HG03175 (cell line): ENCODE measurements at regions not wholly inside any gene's neighbourhood (a gene's known extent, or its start where the extent isn't known, plus 50 kb on each side); places are given as distances from the start of the nearest gene placed in this dataset.

Source experiments
- ATAC-seq: cut with Tn5 transposase; IDR thresholded peaks from one replicate; pipeline ENCODE4 v1.9.1; 2021; ENCODE audit warnings: mild to moderate bottlenecking, moderate library complexity; ENCODE audit not compliant: unreplicated experiment

- ATAC-seq = no peak
Measured at GRCh38 chr2:136251197-136251884, 133.4 kb upstream of the CXCR4 start.

GRCh38 chr2:136250131-136250530 lies 132.2 kb upstream of the CXCR4 start:
- ATAC-seq = no peak

GRCh38 chr2:136248907-136249306 lies 131.0 kb upstream of the CXCR4 start:
- no peak for ATAC-seq

- no peak for ATAC-seq
Measured at GRCh38 chr2:136248242-136248641, 130.3 kb upstream of the CXCR4 start.

GRCh38 chr2:136247204-136247950 lies 129.4 kb upstream of the CXCR4 start:
- no peak for ATAC-seq

- ATAC-seq = peak; percentile 83
Measured at GRCh38 chr2:136246086-136246669, 128.2 kb upstream of the CXCR4 start.

- no peak for ATAC-seq
Measured at GRCh38 chr2:136245211-136245610, 127.3 kb upstream of the CXCR4 start.

- no peak for ATAC-seq
Measured at GRCh38 chr2:136244536-136244885, 126.6 kb upstream of the CXCR4 start.

- no peak for ATAC-seq
Measured at GRCh38 chr2:136243638-136244535, 125.9 kb upstream of the CXCR4 start.

- no peak for ATAC-seq
Measured at GRCh38 chr2:136242687-136243277, 124.8 kb upstream of the CXCR4 start.

GRCh38 chr2:136242100-136242499 lies 124.2 kb upstream of the CXCR4 start:
- ATAC-seq = no peak

- no peak for ATAC-seq
Measured at GRCh38 chr2:136239079-136239685, 121.2 kb upstream of the CXCR4 start.

- peak; percentile 93 for ATAC-seq
Measured at GRCh38 chr2:136238286-136239078, 120.5 kb upstream of the CXCR4 start.

- no peak for ATAC-seq
Measured at GRCh38 chr2:136236019-136236418, 118.1 kb upstream of the CXCR4 start.

- ATAC-seq = no peak
Measured at GRCh38 chr2:136235546-136235945, 117.6 kb upstream of the CXCR4 start.

- ATAC-seq = no peak
Measured at GRCh38 chr2:136234261-136234660, 116.3 kb upstream of the CXCR4 start.

- ATAC-seq = no peak
Measured at GRCh38 chr2:136233298-136233697, 115.3 kb upstream of the CXCR4 start.

GRCh38 chr2:136232456-136233172 lies 114.7 kb upstream of the CXCR4 start:
- no peak for ATAC-seq

- no peak for ATAC-seq
Measured at GRCh38 chr2:136230464-136230863, 112.5 kb upstream of the CXCR4 start.
